Astrocyte (in vitro differentiated cells and primary cell): ENCODE measurements at regions not wholly inside any gene's neighbourhood (a gene's known extent, or its start where the extent isn't known, plus 50 kb on each side); places are given as distances from the start of the nearest gene placed in this dataset.

Experiments used
- CTCF ChIP-seq: IDR thresholded peaks from 2 replicates; pipeline ENCODE4 v1.5.1; 2011; ENCODE audit warnings: low read depth, mild to moderate bottlenecking, inconsistent platforms, low read length, moderate library complexity; ENCODE audit not compliant: insufficient read depth
- EZH2 ChIP-seq: IDR thresholded peaks from 2 replicates; pipeline ENCODE4 v1.6.1; 2012; ENCODE audit warnings: mild to moderate bottlenecking, low read length, inconsistent platforms; ENCODE audit not compliant: insufficient read depth

GRCh38 chr9:8088477-8088876 lies 288.9 kb upstream of the DMAC1 start:
- TF ChIP-seq CTCF (no peak), EZH2 (no peak)
